Pulmonary artery endothelial cell (primary cell): ENCODE measurements at regions not wholly inside any gene's neighbourhood (a gene's known extent, or its start where the extent isn't known, plus 50 kb on each side); places are given as distances from the start of the nearest gene placed in this dataset.

Source experiments
- DNase-seq: peaks from one replicate; pipeline ENCODE4 v3.0.0-alpha.2; 2011; ENCODE audit warnings: low read depth, low spot score

GRCh38 chr2:6342273-6342920 is 523.3 kb downstream of the CMPK2 start:
- no peak for DNase-seq

GRCh38 chr2:6343076-6343475 is 522.6 kb downstream of the CMPK2 start:
- DNase-seq = no peak

GRCh38 chr2:6352247-6352646 is 513.5 kb downstream of the CMPK2 start:
- DNase-seq = no peak

GRCh38 chr2:6352906-6353515 is 512.7 kb downstream of the CMPK2 start:
- no peak for DNase-seq

GRCh38 chr2:6353669-6354068 is 512.0 kb downstream of the CMPK2 start:
- no peak for DNase-seq

GRCh38 chr2:6354546-6354945 is 511.2 kb downstream of the CMPK2 start:
- DNase-seq = no peak

- DNase-seq = no peak
Observed at GRCh38 chr2:6355886-6356761, 509.6 kb downstream of the CMPK2 start.

GRCh38 chr2:6358546-6358945 is 507.2 kb downstream of the CMPK2 start:
- no peak for DNase-seq

GRCh38 chr2:6358985-6359384 is 506.7 kb downstream of the CMPK2 start:
- no peak for DNase-seq

- DNase-seq = no peak
Observed at GRCh38 chr2:6359964-6360363, 505.7 kb downstream of the CMPK2 start.

- no peak for DNase-seq
Observed at GRCh38 chr2:6362671-6363450, 502.8 kb downstream of the CMPK2 start.

GRCh38 chr2:6368281-6368680 is 497.4 kb downstream of the CMPK2 start:
- DNase-seq = no peak

- DNase-seq = no peak
Observed at GRCh38 chr2:6369266-6369665, 496.4 kb downstream of the CMPK2 start.

- DNase-seq = no peak
Observed at GRCh38 chr2:6370753-6371551, 494.8 kb downstream of the CMPK2 start.

GRCh38 chr2:6372317-6372901 is 493.3 kb downstream of the CMPK2 start:
- no peak for DNase-seq

- no peak for DNase-seq
Observed at GRCh38 chr2:6381326-6381725, 484.4 kb downstream of the CMPK2 start.

- no peak for DNase-seq
Observed at GRCh38 chr2:6384341-6384740, 481.4 kb downstream of the CMPK2 start.

- DNase-seq = no peak
Observed at GRCh38 chr2:6392354-6392753, 473.4 kb downstream of the CMPK2 start.

GRCh38 chr2:6392966-6393365 is 472.7 kb downstream of the CMPK2 start:
- DNase-seq = no peak

GRCh38 chr2:6393819-6394218 is 471.9 kb downstream of the CMPK2 start:
- DNase-seq = no peak

GRCh38 chr2:6394276-6394675 is 471.4 kb downstream of the CMPK2 start:
- DNase-seq = no peak
